AG04450 (cell line): ENCODE measurements at regions not wholly inside any gene's neighbourhood (a gene's known extent, or its start where the extent isn't known, plus 50 kb on each side); places are given as distances from the start of the nearest gene placed in this dataset.

Experiments
- CTCF ChIA-PET: fragments of 300-600, 350-600 bp; formaldehyde crosslinking; extraction: SDS; loops from one replicate; lab custom pipeline; 2022; ENCODE audit warnings: antibody characterized with exemption, inconsistent platforms; lab: Charles Lee
- POLR2A ChIA-PET: fragments of 350-600 bp; formaldehyde crosslinking; extraction: SDS; loops from one replicate; lab custom pipeline; 2021; ENCODE audit warnings: antibody characterized with exemption, inconsistent platforms; lab: Yijun Ruan, JAX
- DNase-seq: peaks from one replicate; pipeline ENCODE4 v3.0.0-alpha.2; 2011; ENCODE audit warnings: low read depth, low spot score
- H3K27ac ChIP-seq: one replicate; pipeline ENCODE4 v1.5.1; 2012; ENCODE audit warnings: low read depth, low read length, control low read depth
- H3K27me3 ChIP-seq: one replicate; pipeline ENCODE4 v1.6.0; 2012; ENCODE audit warnings: low read length; ENCODE audit not compliant: control insufficient read depth, insufficient read depth
- H3K4me3 ChIP-seq: 2 replicates; pipeline ENCODE4 v1.5.1; 2011; ENCODE audit warnings: mild to moderate bottlenecking, low read depth, low read length, control low read depth
- H3K9me3 ChIP-seq: 2 replicates; pipeline ENCODE4 v1.5.1; 2012; ENCODE audit warnings: low read length; ENCODE audit not compliant: control insufficient read depth, insufficient read depth
- TF ChIP-seq, protein P1 (sequence below): IDR thresholded peaks from 2 replicates; pipeline ENCODE4 v1.5.1; 2011; ENCODE audit warnings: low read depth, low read length, control low read depth, inconsistent platforms

DNA sequence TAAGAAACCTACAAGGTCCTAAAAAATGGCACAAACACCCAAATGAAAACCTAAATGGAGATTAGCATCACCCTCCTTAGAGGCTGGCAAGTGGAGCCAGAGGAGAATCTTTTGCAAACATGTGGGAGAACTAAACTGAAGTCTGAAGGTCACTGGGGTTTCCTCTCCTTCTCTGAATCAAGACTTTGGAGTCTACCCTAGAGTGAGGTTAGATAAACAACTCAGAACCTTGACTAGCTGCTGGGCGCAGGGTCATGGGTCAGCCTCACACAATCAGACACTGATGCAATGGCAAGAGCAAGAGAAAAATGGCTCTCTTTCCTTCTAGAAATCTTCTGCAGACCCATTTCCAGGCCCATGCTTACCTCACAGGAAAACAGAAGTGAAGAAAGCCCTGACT is 165.8 kb downstream of the KCTD12 start:
- CTCF ChIA-PET: interaction anchor here (1.1 kb wide), 1 partner anchor 166 kb away, joined by 3 read pairs; the partner anchor contains the start of gene KCTD12
- Histone ChIP-seq H3K27me3 (no peaks in the 10 kb centered on the region), H3K27ac (no peak overlapping the region), H3K9me3 (no peaks in the 10 kb centered on the region), H3K4me3 (no peak overlapping the region)
- no peak for DNase-seq
- POLR2A ChIA-PET: no interaction called here
- TF ChIP-seq, protein P1, sequence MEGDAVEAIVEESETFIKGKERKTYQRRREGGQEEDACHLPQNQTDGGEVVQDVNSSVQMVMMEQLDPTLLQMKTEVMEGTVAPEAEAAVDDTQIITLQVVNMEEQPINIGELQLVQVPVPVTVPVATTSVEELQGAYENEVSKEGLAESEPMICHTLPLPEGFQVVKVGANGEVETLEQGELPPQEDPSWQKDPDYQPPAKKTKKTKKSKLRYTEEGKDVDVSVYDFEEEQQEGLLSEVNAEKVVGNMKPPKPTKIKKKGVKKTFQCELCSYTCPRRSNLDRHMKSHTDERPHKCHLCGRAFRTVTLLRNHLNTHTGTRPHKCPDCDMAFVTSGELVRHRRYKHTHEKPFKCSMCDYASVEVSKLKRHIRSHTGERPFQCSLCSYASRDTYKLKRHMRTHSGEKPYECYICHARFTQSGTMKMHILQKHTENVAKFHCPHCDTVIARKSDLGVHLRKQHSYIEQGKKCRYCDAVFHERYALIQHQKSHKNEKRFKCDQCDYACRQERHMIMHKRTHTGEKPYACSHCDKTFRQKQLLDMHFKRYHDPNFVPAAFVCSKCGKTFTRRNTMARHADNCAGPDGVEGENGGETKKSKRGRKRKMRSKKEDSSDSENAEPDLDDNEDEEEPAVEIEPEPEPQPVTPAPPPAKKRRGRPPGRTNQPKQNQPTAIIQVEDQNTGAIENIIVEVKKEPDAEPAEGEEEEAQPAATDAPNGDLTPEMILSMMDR: no peak

DNA sequence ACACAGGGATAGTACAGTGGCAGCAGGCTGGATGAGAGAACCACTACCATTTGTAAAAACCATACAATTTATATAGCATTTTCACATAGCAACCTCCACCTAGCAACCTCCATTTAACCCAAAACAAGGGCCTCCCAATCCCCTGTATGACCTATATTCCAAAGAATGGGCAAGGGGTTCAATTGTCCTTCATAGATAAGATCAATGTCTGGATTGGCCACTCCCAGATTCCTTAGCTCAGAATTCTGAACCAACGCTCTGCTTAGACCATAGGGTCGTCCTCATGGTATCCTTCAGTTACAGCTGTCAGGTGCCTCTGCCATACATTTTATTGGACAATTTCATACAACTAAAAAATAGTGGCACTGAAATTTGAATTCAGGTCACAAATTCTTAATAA is 166.2 kb downstream of the KCTD12 start:
- Histone ChIP-seq H3K27me3 (no peaks in the 10 kb centered on the region), H3K27ac (no peak overlapping the region), H3K4me3 (no peak overlapping the region), H3K9me3 (no peaks in the 10 kb centered on the region)
- POLR2A ChIA-PET: no interaction called here
- TF ChIP-seq, protein P1: no peak
- DNase-seq: no peak
- CTCF ChIA-PET: interaction anchor here (1.1 kb wide), 1 partner anchor 167 kb away, joined by 3 read pairs; the partner anchor contains the start of gene KCTD12

DNA sequence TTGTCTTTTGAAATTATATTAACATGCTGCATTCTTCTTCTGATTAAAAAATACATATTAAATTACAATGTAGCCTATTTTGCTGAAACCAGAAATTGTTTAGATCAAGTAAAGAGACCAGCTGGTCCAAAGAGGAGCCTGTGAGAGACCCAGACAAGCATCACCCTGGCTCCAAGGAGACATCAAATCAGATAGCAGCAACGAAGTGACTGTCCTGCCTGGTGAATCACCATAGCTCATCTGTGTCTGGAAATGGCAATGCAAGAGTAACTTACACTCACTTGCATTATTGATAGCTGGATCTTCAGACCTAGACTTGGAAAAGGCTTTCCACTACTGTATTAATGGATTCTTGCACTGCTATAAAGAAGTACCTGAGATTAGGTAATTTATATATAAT is 169.1 kb downstream of the KCTD12 start:
- no peak for DNase-seq
- H3K27ac ChIP-seq: no peak overlapping the region

DNA sequence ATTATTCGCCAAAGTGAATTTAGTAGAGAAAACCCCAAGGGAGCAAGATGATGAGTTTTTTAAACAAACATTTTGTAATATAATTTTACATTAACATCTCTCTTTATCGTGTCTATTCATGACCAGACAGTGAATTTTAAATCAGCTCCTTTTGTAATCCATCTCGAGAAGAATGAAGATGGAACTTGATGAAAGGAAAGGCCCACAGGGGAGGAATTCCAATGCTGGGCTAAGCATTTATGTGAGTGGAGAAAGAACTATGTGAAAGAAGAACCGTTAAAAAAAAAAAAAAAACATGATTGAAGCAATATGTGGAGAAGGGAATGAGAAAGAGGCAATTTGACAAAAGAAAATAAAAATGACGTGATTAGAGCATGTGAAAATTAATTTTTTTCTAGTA is 170.6 kb downstream of the KCTD12 start:
- Histone ChIP-seq H3K27me3 (no peaks in the 10 kb centered on the region), H3K4me3 (no peak overlapping the region), H3K27ac (no peak overlapping the region), H3K9me3 (no peaks in the 10 kb centered on the region)
- ChIA-PET CTCF (interaction anchor here (0.6 kb wide), 1 partner anchor 277 kb away, joined by 3 read pairs; no protein-coding TSS in a partner anchor), POLR2A (no interaction called here)
- DNase-seq: no peak
- TF ChIP-seq, protein P1: no peak

More for the DNA sequence above, 169.1 kb downstream of the KCTD12 start:
- POLR2A ChIA-PET: interaction anchor here (0.6 kb wide), 1 partner anchor 36 kb away, joined by 3 read pairs; no protein-coding TSS in a partner anchor
- TF ChIP-seq, protein P1: no peak
- CTCF ChIA-PET: no interaction called here
- Histone ChIP-seq H3K9me3 (no peaks in the 10 kb centered on the region), H3K4me3 (no peak overlapping the region), H3K27me3 (no peaks in the 10 kb centered on the region)

DNA sequence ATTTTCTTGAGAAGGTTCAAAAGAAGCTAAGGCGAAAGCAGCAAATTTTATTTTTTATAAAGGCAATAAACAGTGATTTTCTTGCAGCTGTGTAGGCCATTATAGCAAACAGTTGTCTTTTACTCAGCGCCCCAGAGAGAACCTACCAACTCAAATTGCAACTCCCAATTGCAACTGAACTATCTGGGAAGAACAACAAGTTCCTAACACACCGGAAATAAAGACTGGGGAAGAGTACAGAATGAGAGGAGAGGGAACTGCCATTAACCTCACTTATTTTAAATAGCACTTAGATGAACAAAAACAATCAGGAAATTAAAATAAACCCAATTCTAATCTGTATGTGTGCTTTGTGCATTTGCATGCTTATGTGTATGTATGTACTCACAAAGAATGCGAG is 171.1 kb downstream of the KCTD12 start:
- no peaks in the 10 kb centered on the region for H3K27me3 ChIP-seq
- H3K27ac ChIP-seq: no peak overlapping the region
- POLR2A ChIA-PET: interaction anchor here (0.6 kb wide), 1 partner anchor 851 kb away, joined by 3 read pairs; no protein-coding TSS in a partner anchor
- CTCF ChIA-PET: interaction anchor here (0.6 kb wide), 1 partner anchor 278 kb away, joined by 3 read pairs; no protein-coding TSS in a partner anchor
- TF ChIP-seq, protein P1: no peak
- H3K9me3 ChIP-seq: no peaks in the 10 kb centered on the region
- H3K4me3 ChIP-seq: no peak overlapping the region
- DNase-seq: no peak
